K562 (cell line): ENCODE measurements at regions not wholly inside any gene's neighbourhood (a gene's known extent, or its start where the extent isn't known, plus 50 kb on each side); places are given as distances from the start of the nearest gene placed in this dataset.

Experiments used
- ARID3A ChIP-seq: IDR thresholded peaks from 2 replicates; pipeline ENCODE4 v1.6.1; 2012; ENCODE audit warnings: low read depth, low read length, improper control_type of control experiment, borderline replicate concordance
- CTCF ChIP-seq, 3 experiments: IDR thresholded peaks in 2 of 3; conservative IDR thresholded peaks in 1 of 3; 2 replicates each; pipeline ENCODE4 v1.5.1; 2011 to 2012; ENCODE audit warnings: low read length in 3 of 3, mild to moderate bottlenecking in 3 of 3, control low read depth in 2 of 3, improper control_type of control experiment in 1 of 3, inconsistent platforms in 1 of 3, low read depth in 1 of 3, mixed read lengths in 1 of 3, moderate library complexity in 1 of 3; ENCODE audit not compliant: insufficient read depth in 2 of 3
- MEF2A ChIP-seq: IDR thresholded peaks from 2 replicates; pipeline ENCODE4 v1.6.1; 2011; ENCODE audit warnings: low read depth, mild to moderate bottlenecking, low read length, moderate library complexity; ENCODE audit not compliant: control insufficient read depth
- NCOA4 ChIP-seq: fragments of 450-650 bp; IDR thresholded peaks from 2 replicates; pipeline ENCODE4 v1.6.1; 2018; ENCODE audit warnings: mild to moderate bottlenecking; ENCODE audit not compliant: partially characterized antibody
- RERE ChIP-seq: sonication (generic); formaldehyde crosslinking; IDR thresholded peaks from 2 replicates; pipeline ENCODE4 v1.8.0; 2023; ENCODE audit warnings: missing genetic modification reagents, mild to moderate bottlenecking, borderline replicate concordance
- REST ChIP-seq, 2 experiments: fragments of 450-650 bp; formaldehyde crosslinking in 1 of 2; IDR thresholded peaks; 2 replicates each; pipeline versions ENCODE4 v1.4.0 to v1.6.1; 2014 to 2020; ENCODE audit warnings: mild to moderate bottlenecking in 2 of 2, borderline replicate concordance in 1 of 2, low read depth in 1 of 2
- TRIM28 ChIP-seq: fragments of 450-650 bp; IDR thresholded peaks from 2 replicates; pipeline ENCODE4 v1.6.1; 2017
- UBTF ChIP-seq, 2 experiments: IDR thresholded peaks; 2 replicates each; pipeline ENCODE4 v1.6.1; 2012; ENCODE audit warnings: improper control_type of control experiment in 2 of 2, low read depth in 2 of 2, low read length in 2 of 2, borderline replicate concordance in 1 of 2
- ZNF253 ChIP-seq: fragments of 250-450 bp; sonication (Bioruptor Pico); conservative IDR thresholded peaks from 2 replicates; pipeline ENCODE4 v1.6.1; 2021; ENCODE audit warnings: mild to moderate bottlenecking
- ZZZ3 ChIP-seq: fragments of 450-650 bp; IDR thresholded peaks from 2 replicates; pipeline ENCODE4 v1.6.1; 2016; ENCODE audit warnings: antibody characterized with exemption, mild to moderate bottlenecking, moderate library complexity

GRCh38 chr13:76523740-76524340 lies 362.4 kb downstream of the KCTD12 start:
- TF ChIP-seq MEF2A: no peak
- TF ChIP-seq ZZZ3: no peak
- no peak for TF ChIP-seq CTCF (IDR thresholded peaks at IDR 0.05 in 2 of 3, conservative IDR thresholded peaks at IDR 0.05 in 1 of 3; ENCODE audit: insufficient read depth in 2 of 3, low read depth in 1 of 3, low read length in 3 of 3)
- TF ChIP-seq TRIM28: no peak
- no peak for TF ChIP-seq NCOA4
- TF ChIP-seq RERE (CRISPR knock-in tag): no peak
- TF ChIP-seq UBTF (IDR thresholded peaks at IDR 0.05; ENCODE audit: borderline replicate concordance in 1 of 2, low read depth in 2 of 2, low read length in 2 of 2): no peak
- TF ChIP-seq REST (IDR thresholded peaks at IDR 0.05; ENCODE audit: borderline replicate concordance): no peak
- no peak for TF ChIP-seq REST (CRISPR knock-in tag; IDR thresholded peaks at IDR 0.05; ENCODE audit: low read depth)
- TF ChIP-seq ZNF253 (CRISPR knock-in tag): no peak
- TF ChIP-seq ARID3A: no peak
